Ishikawa (cell line): ENCODE measurements at regions not wholly inside any gene's neighbourhood (a gene's known extent, or its start where the extent isn't known, plus 50 kb on each side); places are given as distances from the start of the nearest gene placed in this dataset.

Experiments
- CEBPB ChIP-seq: IDR thresholded peaks from 2 replicates; pipeline ENCODE4 v1.6.1; 2012
- CREB1 ChIP-seq: IDR thresholded peaks from 2 replicates; pipeline ENCODE4 v1.6.1; 2012; ENCODE audit warnings: low read depth
- EGR1 ChIP-seq: IDR thresholded peaks from 2 replicates; pipeline ENCODE4 v1.6.1; 2012
- EP300 ChIP-seq: IDR thresholded peaks from 2 replicates; pipeline ENCODE4 v1.6.1; 2012; ENCODE audit warnings: borderline replicate concordance
- FOXM1 ChIP-seq: IDR thresholded peaks from 2 replicates; pipeline ENCODE4 v1.6.1; 2012; ENCODE audit warnings: low read depth, borderline replicate concordance
- NFIC ChIP-seq: IDR thresholded peaks from 2 replicates; pipeline ENCODE4 v1.6.1; 2012
- RAD21 ChIP-seq: IDR thresholded peaks from 2 replicates; pipeline ENCODE4 v1.6.1; 2012; ENCODE audit warnings: low read depth
- TAF1 ChIP-seq: IDR thresholded peaks from 2 replicates; pipeline ENCODE4 v1.6.1; 2012; ENCODE audit warnings: low read depth, mild to moderate bottlenecking
- TCF12 ChIP-seq: IDR thresholded peaks from 2 replicates; pipeline ENCODE4 v1.6.1; 2012; ENCODE audit warnings: low read depth
- TEAD4 ChIP-seq: IDR thresholded peaks from 2 replicates; pipeline ENCODE4 v1.6.1; 2012
- YY1 ChIP-seq: IDR thresholded peaks from 2 replicates; pipeline ENCODE4 v1.6.1; 2012; ENCODE audit warnings: low read depth
- ZBTB7A ChIP-seq: IDR thresholded peaks from 2 replicates; pipeline ENCODE4 v1.6.1; 2012; ENCODE audit warnings: low read depth
- TF ChIP-seq, protein P1 (sequence below): IDR thresholded peaks from 2 replicates; pipeline ENCODE4 v1.6.1; 2012; ENCODE audit warnings: low read depth, mild to moderate bottlenecking
- TF ChIP-seq, protein P2 (sequence below): IDR thresholded peaks from 2 replicates; pipeline ENCODE4 v1.6.1; 2012
- TF ChIP-seq, protein P3 (sequence below): IDR thresholded peaks from 2 replicates; pipeline ENCODE4 v1.6.1; 2012

DNA sequence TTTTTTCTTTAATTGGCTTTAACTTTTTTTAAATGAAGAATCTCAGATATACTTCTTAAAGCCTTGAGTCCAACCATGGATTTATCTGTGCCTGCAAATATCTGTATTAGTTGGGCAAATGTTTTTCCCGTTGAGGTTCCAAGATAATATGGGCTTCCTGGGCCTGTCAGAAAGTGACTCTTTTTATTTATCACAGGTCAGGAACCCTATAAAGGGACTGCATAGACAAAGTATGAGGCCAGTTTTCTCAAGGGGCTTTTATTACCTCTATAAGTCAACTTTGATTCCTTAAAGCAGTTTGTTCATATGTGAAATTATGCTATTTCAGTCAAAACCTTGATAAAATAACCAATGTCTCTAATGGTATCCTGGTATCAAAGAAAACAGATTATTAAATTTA is 80.2 kb upstream of the BMP2K start:
- TF ChIP-seq TEAD4 = no peak
- no peak for TF ChIP-seq FOXM1

DNA sequence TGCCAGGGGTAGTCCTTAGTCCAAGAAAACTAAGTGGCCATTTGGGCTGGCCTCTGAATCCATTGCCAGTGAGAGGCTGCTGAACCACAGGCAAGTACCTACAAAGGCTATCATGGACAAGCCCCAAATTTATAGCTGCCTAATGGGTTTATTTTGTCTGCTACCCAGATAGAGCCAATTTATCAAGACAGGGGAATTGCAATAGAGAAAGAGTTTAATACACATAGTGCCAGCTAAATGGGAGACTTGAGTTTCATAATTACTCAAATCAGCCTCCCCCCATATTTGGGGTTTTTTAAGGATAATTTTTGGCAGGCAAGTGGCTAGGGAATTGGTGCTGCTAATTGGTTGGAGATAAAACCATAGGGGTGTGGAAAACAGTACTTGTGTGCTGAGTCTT is 73.1 kb upstream of the BMP2K start:
- TF ChIP-seq, protein P1, sequence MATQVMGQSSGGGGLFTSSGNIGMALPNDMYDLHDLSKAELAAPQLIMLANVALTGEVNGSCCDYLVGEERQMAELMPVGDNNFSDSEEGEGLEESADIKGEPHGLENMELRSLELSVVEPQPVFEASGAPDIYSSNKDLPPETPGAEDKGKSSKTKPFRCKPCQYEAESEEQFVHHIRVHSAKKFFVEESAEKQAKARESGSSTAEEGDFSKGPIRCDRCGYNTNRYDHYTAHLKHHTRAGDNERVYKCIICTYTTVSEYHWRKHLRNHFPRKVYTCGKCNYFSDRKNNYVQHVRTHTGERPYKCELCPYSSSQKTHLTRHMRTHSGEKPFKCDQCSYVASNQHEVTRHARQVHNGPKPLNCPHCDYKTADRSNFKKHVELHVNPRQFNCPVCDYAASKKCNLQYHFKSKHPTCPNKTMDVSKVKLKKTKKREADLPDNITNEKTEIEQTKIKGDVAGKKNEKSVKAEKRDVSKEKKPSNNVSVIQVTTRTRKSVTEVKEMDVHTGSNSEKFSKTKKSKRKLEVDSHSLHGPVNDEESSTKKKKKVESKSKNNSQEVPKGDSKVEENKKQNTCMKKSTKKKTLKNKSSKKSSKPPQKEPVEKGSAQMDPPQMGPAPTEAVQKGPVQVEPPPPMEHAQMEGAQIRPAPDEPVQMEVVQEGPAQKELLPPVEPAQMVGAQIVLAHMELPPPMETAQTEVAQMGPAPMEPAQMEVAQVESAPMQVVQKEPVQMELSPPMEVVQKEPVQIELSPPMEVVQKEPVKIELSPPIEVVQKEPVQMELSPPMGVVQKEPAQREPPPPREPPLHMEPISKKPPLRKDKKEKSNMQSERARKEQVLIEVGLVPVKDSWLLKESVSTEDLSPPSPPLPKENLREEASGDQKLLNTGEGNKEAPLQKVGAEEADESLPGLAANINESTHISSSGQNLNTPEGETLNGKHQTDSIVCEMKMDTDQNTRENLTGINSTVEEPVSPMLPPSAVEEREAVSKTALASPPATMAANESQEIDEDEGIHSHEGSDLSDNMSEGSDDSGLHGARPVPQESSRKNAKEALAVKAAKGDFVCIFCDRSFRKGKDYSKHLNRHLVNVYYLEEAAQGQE = no peak
- TF ChIP-seq EP300 (no peak), TCF12 (no peak), FOXM1 (no peak), RAD21 (no peak), NFIC (no peak), EGR1 (no peak), YY1 (no peak), ZBTB7A (no peak), TEAD4 (no peak)
- TF ChIP-seq, protein P2, sequence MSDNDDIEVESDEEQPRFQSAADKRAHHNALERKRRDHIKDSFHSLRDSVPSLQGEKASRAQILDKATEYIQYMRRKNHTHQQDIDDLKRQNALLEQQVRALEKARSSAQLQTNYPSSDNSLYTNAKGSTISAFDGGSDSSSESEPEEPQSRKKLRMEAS = no peak
- TF ChIP-seq, protein P3, sequence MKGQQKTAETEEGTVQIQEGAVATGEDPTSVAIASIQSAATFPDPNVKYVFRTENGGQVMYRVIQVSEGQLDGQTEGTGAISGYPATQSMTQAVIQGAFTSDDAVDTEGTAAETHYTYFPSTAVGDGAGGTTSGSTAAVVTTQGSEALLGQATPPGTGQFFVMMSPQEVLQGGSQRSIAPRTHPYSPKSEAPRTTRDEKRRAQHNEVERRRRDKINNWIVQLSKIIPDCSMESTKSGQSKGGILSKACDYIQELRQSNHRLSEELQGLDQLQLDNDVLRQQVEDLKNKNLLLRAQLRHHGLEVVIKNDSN = no peak

DNA sequence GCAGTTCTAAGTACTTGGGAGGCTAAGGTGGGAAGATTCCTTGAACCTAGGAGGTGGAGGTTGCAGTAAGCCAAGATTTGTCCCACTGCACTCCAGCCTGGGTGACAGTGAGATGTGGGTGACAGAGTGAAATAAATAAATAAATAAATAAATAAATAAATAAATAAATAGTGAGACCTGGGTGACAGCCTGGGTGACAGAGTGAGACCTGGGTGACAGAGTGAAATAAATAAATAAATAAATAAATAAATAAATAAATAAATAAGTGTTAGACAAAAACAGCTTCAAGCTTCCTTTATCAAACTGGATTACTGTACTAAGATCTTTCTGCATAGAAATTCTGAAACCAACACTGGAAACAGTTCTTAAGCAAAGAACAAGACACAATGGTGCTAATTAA is 71.8 kb upstream of the BMP2K start:
- TF ChIP-seq TAF1 (no peak), CEBPB (no peak), CREB1 (no peak), FOXM1 (no peak), ZBTB7A (no peak), TEAD4 (no peak), YY1 (no peak), RAD21 (no peak)
- TF ChIP-seq, protein P1 = no peak
- TF ChIP-seq, protein P2 = no peak
- TF ChIP-seq, protein P3 = no peak

DNA sequence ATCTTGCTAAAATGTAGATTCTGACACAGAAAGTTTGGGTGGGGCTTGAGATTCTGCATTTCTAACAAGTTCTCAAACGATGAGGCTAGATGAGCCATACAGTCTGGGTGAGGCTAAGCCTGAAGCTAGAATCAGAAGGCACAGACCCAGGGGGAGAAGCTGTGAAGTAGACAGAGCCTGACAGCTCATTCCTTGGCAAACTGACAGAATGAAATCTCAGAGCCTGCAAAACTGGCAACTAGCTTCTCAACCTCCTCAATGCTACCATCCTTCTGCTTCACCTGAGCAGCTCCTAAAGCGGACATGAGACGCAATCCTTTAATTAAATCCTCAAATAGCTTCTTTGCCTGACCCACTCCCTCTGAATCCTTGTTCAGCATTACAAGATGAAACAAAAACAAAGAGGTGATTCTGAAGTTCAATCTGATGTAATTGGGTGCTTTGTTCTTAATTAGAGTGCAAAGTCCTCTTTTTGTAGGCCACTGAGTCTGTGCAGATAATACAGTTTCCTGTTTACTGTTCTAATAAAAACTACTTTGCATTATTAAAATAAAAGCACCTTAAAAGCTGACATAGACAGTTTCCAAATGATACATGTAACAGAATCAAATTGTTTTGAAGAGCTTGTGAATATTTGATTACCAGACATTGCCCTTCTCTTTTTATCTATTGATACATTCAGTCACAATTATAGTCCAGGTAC is 71.0 kb upstream of the BMP2K start:
- TF ChIP-seq FOXM1 = no peak
- TF ChIP-seq NFIC = 0 out of 2 replicates have a peak, but pooled peaks have one; percentile 16
- no peak for TF ChIP-seq TCF12

DNA sequence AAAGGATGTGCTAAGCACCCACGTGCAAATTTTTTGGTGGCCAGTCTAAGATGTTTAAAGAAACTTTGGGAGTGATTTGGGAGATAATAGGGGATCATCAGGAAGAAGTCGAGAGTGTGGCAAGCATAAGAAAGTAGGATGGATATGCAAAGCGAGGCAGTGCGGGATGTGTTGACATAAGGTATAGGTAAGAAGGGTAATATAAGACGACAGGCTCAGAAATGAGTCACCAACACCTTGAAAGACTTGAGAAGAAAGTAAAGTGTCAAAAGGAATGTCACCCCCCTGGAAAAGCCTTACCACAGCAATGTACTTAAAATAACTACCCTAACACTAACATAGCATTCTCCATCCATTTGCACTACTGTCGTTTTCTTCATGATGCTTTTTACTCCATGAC is 69.8 kb upstream of the BMP2K start:
- TF ChIP-seq FOXM1 (no peak), EP300 (no peak), RAD21 (no peak), CREB1 (no peak), TCF12 (no peak), TEAD4 (no peak)
- TF ChIP-seq, protein P1 = no peak
